ENCODE measurements at regions not wholly inside any gene's neighbourhood (a gene's known extent, or its start where the extent isn't known, plus 50 kb on each side); places are given as distances from the start of the nearest gene placed in this dataset.

DNA sequence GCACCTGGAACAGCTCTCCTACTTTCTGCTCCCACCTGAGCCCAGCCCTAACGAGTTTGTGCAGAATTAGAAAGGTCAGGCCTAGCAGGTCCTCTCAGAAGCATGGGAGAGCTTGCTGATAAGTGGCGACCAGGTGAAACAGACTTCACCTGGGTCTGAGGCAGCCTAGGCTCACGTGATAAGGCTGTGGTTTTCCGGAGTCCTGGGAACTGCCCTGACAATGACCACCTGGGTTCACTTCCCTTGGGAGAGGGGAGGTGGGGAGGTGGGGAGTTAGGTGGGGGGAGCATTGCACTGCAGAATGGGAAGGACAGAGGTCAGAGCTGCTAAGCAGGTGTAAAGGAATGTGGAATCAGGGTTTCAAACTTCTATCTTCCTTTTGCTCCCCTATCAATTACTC lies 152.9 kb upstream of the MAP1B start:
- DNase-seq: no peak

- DNase-seq: no peak
Measured at GRCh38 chr5:71955723-71956122, 151.6 kb upstream of the MAP1B start.

GRCh38 chr5:71957292-71957898 lies 149.9 kb upstream of the MAP1B start:
- no peak for DNase-seq

DNA sequence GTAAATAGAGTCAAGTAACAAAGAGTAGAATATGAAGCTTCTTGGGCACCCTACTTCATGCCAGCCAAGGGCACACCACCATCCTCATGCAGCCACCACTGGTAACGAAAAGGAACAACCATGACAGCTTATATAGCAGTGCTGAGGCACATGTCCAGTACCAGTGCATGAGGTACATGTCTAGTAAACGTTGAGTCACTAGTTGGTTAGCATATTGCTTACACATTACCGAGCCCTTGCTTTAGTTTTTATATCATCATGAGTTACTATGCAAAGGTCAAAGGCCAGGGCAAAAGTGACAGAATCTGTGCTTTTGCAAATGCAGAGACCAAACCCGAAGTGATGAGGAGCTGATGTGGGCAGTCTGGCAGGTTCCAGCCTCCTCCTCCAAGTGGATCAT lies 147.1 kb upstream of the MAP1B start:
- DNase-seq: no peak

DNA sequence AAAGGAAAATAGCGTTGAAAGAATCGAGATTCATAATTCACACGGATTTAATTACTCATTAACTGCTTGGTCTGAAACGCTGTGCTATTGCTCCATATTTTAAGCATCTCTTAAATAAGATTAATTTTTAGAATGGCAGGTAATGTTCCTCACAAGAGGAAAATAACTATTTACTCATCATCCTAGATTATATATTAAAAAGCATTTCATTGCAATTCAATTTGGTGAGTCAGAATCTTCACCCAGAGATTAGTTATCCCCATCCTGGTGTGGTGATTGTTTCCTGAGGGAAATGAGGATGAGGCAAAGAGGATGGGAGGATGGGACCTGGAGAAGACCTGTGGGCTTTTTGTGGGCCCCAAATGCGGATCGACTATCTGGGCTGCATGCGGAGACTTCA lies 145.5 kb upstream of the MAP1B start:
- DNase-seq: no peak

GRCh38 chr5:71969460-71969859 lies 137.8 kb upstream of the MAP1B start:
- DNase-seq: no peak

DNA sequence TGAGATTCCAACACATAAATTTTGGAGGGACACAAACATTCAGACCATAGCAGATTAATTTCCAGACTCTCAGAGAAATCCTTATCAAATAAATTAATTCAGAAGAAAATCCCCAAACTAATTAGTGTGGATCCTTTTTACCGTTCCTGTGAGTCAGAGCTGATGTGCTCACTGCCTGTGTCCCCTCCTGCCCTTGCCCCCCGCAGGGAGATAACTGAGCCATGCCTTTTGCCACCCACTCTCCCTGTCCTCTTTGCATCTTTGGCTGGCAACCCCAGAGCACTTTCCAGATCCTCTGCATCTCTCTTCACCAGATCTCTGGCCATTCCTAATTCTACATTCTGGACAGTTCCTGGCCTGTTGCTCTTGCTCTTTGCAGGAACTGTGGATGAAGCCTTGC lies 135.4 kb upstream of the MAP1B start:
- DNase-seq: no peak

GRCh38 chr5:71972777-71973473 lies 134.3 kb upstream of the MAP1B start:
- DNase-seq: no peak

DNA sequence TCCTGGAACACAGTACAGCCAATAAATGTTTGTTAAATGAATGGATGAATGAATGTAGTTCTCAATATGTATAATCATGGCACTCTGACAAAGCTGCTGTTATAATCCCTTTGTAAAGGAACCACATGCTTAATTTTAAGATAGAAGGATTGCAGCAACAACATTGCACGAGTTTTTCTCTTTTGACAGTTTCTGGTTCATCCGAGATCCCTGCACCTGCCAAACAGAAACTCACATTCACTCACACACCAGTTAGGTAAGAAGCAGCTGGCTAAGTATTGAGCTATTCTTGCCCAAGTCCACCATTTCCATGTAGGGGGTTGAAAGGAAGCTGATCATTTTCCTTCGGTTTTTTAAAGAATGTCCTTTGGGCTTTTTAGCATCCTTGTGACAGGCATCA lies 133.7 kb upstream of the MAP1B start:
- no peak for DNase-seq

GRCh38 chr5:71974165-71974564 lies 133.1 kb upstream of the MAP1B start:
- DNase-seq: no peak

DNA sequence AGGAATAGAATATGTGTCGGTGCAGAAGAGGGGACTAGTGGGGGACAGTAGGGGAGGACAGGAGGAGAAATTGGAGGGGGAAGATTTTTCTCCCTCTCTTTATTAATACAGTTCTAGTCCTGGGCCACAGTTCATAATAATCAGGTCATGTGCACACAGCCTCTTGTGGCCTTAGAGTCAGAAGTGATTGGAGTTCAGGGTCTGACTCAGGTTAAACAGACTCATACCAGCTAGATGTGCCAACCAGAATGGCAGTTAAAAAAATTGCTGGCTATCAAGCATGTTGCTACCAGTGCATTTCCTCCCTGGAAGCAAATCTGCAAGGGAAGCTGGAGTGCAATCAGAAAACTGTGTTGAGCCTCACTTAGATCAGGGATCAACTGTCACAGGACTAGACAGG lies 132.7 kb upstream of the MAP1B start:
- DNase-seq: no peak

DNA sequence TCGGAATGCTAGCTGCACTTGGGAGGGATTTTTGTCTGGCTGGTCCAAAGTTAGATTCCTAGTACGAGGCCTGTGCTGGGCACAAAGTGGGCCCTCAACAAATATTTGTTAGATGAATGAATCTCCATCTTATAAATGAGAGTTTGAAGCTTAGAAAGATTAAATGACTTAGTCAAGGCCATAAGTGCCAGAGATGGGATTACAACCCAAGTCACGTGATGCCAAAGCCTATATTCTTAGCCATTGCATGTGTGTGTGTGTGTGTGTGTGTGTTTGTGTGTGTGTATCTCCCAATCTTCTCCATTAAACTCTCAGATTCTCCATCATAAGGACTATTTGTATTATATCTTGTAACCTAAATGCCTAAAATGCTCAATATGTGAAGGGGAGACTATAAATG lies 130.8 kb upstream of the MAP1B start:
- no peak for DNase-seq

- no peak for DNase-seq
Measured at GRCh38 chr5:71977311-71977710, 130.0 kb upstream of the MAP1B start.

GRCh38 chr5:71978216-71978615 lies 129.1 kb upstream of the MAP1B start:
- DNase-seq: no peak

DNA sequence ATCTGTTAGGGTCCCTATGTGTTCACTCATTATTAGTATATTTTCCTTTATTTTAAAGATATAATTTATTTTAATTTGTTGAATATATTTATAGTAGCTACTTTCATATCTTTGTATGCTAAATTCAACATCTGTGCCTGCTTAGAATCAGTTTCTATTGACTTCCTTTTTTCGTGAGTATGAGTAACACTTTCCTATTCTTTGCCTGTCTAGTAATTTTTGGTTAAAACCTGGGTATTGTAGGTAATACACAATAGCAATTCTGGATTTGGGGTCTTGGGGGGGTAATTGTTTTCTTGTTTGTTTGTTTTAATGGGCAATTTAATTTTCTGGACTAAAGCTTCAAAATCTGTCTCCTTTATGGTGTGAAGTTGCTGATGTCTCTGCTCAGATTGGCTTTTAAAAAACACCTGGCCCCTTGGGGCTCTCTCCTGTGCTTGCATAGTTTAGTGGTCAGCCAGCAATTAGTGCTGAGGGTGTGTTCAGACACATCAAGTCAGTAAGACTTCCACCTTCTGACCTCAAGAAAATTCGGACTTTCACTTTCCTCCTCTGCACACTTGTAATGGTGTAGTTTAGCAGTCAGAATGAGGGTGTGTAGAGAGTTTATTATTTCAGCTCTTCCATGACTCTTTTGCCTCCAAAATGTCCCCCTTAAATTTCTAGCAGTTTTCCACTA lies 124.4 kb upstream of the MAP1B start:
- no peak for DNase-seq

- DNase-seq: no peak
Measured at GRCh38 chr5:71986101-71986500, 121.2 kb upstream of the MAP1B start.

DNA sequence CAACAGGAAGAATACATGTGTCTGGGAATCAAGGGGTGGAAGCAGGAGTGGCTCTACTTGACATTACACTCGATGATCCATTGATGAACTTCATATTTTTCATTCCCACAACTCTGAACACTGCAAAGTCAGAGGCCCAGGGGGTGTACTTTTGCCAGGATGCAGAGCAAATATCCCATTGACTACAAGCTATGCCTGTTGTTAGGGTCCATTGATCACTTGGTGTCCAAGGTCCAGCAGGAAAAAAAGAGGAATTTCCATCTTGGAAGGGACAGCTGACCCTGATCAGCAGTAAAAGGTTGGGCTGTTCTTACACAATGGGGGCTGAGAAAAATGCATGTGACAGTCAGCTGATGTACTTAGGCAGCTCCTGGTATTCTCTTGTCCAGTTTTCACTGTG lies 118.5 kb upstream of the MAP1B start:
- DNase-seq: no peak

DNA sequence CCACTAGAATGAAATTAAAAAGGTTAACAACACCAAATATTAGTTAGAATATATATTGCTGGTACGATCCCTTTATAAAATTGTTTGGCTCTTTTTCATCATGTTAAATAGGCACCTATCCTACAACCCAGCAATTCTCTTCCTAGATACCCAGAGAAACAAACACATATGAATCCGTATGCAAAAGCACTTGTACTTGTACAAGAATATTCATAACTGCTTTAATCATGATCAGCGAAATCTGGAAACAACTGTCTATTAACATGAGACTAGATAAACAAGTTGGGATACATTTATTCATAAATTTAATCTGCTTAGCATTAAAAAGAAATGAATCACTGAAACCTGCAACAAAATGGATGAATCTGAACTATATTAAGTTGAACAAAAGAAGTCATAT lies 113.7 kb upstream of the MAP1B start:
- no peak for DNase-seq

DNA sequence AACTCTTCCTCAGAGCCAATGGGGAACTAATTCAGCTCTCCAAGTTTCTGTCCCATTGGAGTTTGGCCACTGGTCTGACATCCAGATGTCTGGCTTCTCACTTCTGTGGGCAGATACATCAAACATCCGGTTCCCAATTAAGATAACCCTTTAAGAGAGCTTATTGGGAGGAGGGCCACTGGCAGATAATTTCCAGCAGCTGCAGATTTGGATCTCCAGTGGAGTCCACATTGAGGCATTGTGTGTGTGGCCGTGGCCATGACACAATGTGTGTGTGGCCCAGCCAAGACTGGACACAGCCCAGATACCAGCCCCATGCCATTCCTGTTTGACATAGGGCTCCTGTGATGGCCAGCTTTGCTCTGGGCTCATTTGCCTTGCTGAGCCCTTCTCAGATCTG lies 110.5 kb upstream of the MAP1B start:
- DNase-seq: no peak

GRCh38 chr5:71998746-71999145 lies 108.5 kb upstream of the MAP1B start:
- no peak for DNase-seq

DNA sequence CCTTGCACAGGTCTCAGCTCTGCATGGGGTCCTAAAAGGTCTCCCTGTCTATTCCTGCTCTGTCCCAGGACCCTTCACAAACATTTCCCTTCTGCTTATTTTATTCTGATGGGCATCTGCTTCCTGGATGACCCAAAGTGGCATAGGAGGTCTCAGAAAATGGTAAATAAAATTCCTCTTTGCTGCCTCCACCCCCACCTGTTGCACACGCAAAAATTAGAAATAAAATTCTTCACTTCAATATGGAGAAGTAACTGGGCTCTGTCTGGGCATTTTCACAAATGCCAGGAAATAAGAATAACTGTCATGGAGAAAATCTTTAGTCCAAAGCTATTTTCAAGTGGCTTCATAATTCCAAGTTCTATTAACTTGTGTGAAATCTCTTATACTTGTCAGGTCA lies 106.6 kb upstream of the MAP1B start:
- DNase-seq: no peak

- no peak for DNase-seq
Measured at GRCh38 chr5:72005671-72006070, 101.6 kb upstream of the MAP1B start.

DNA sequence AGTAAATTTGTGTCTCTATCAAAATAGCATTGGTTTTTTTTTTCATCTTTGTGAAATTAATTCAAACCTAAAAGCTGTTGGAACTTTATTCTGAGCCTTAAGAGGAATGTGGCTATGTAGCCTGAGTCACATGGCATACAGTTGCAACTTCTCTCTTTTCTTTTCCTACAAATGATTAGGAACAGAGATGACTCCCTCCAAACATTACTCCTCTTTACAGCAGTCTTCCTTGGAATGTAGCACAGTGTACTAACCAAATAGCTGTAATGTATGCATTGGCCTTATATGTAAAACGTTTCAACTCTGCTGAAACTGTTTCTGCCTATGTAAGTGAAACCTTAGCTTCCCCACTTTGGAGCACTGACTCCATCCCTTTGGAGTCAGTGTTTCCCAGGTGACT lies 100.9 kb upstream of the MAP1B start:
- no peak for DNase-seq

- no peak for DNase-seq
Measured at GRCh38 chr5:72007336-72008111, 99.8 kb upstream of the MAP1B start.
